ENCODE measurements at regions not wholly inside any gene's neighbourhood (a gene's known extent, or its start where the extent isn't known, plus 50 kb on each side); places are given as distances from the start of the nearest gene placed in this dataset.

DNA sequence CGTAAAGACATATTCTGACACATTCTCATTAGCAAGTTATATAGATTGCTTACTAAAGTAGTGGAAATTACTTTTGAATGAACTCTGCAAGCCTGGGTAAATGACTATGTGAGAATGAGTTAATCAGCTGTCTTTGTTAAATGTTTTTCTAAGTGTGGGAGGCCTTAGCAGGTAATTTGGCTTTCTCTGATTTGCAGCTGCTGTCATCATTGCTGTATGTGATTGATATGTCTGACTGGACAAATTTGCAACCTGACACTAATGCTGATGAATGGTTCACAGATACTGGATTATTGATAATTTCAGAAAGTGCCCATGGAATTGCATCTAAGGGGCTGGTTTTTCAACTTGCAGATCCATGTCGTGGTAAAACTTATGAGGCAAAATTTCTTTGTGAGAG, 372.2 kb upstream of the SGO1 start:
- no peak overlapping the region for H3K4me3 ChIP-seq
- H3K79me2 ChIP-seq (ENCODE audit: control insufficient read depth, insufficient read depth, low read length): no peaks in the 10 kb centered on the region
- FAIRE-seq: no peak
- POLR2A ChIA-PET: no interaction called here
- in situ Hi-C loops (cut with MboI): no loop called here
- H2AFZ ChIP-seq (ENCODE audit: control insufficient read depth, low read depth, low read length): no peak overlapping the region
- CTCF ChIA-PET: no interaction called here
- no TSS peak for BruUV-seq (replicated peaks)
- 50% methylated on average over 2 of the region's 2 CpGs for WGBS (ENCODE audit: insufficient coverage, insufficient replicate concordance, low lambda C conversion rate, missing lambda C conversion rate)
- RAD21 ChIA-PET (ENCODE audit: unreplicated experiment): no interaction called here
- H3K4me1 ChIP-seq (ENCODE audit: control insufficient read depth, insufficient read depth, low read length): no peaks in the 10 kb centered on the region
- H4K20me1 ChIP-seq (ENCODE audit: control insufficient read depth, insufficient read depth): no peaks in the 10 kb centered on the region
- no peak for TF ChIP-seq NFYB (IDR thresholded peaks at IDR 0.05; ENCODE audit: insufficient read depth, low read depth, low read length)
- no peak for TF ChIP-seq TCF12 (IDR thresholded peaks at IDR 0.05; ENCODE audit: low read depth, low read length)
- TF ChIP-seq SPI1 (IDR thresholded peaks at IDR 0.05; ENCODE audit: borderline replicate concordance, insufficient read depth, low read depth, low read length): no peak
- TF ChIP-seq, protein P1, sequence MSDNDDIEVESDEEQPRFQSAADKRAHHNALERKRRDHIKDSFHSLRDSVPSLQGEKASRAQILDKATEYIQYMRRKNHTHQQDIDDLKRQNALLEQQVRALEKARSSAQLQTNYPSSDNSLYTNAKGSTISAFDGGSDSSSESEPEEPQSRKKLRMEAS (IDR thresholded peaks at IDR 0.05; ENCODE audit: low read depth, low read length): no peak
- no peak for TF ChIP-seq EP300 (IDR thresholded peaks at IDR 0.05; ENCODE audit: borderline replicate concordance in 1 of 2, control insufficient read depth in 1 of 2, low read depth in 2 of 2, low read length in 2 of 2)
- TF ChIP-seq RAD51 (IDR thresholded peaks at IDR 0.05): no peak
- TF ChIP-seq, protein P2, sequence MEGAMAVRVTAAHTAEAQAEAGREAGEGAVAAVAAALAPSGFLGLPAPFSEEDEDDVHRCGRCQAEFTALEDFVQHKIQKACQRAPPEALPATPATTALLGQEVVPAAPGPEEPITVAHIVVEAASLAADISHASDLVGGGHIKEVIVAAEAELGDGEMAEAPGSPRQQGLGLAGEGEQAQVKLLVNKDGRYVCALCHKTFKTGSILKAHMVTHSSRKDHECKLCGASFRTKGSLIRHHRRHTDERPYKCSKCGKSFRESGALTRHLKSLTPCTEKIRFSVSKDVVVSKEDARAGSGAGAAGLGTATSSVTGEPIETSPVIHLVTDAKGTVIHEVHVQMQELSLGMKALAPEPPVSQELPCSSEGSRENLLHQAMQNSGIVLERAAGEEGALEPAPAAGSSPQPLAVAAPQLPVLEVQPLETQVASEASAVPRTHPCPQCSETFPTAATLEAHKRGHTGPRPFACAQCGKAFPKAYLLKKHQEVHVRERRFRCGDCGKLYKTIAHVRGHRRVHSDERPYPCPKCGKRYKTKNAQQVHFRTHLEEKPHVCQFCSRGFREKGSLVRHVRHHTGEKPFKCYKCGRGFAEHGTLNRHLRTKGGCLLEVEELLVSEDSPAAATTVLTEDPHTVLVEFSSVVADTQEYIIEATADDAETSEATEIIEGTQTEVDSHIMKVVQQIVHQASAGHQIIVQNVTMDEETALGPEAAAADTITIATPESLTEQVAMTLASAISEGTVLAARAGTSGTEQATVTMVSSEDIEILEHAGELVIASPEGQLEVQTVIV (IDR thresholded peaks at IDR 0.05; ENCODE audit: borderline replicate concordance, partially characterized antibody): no peak
- TF ChIP-seq, protein P3, sequence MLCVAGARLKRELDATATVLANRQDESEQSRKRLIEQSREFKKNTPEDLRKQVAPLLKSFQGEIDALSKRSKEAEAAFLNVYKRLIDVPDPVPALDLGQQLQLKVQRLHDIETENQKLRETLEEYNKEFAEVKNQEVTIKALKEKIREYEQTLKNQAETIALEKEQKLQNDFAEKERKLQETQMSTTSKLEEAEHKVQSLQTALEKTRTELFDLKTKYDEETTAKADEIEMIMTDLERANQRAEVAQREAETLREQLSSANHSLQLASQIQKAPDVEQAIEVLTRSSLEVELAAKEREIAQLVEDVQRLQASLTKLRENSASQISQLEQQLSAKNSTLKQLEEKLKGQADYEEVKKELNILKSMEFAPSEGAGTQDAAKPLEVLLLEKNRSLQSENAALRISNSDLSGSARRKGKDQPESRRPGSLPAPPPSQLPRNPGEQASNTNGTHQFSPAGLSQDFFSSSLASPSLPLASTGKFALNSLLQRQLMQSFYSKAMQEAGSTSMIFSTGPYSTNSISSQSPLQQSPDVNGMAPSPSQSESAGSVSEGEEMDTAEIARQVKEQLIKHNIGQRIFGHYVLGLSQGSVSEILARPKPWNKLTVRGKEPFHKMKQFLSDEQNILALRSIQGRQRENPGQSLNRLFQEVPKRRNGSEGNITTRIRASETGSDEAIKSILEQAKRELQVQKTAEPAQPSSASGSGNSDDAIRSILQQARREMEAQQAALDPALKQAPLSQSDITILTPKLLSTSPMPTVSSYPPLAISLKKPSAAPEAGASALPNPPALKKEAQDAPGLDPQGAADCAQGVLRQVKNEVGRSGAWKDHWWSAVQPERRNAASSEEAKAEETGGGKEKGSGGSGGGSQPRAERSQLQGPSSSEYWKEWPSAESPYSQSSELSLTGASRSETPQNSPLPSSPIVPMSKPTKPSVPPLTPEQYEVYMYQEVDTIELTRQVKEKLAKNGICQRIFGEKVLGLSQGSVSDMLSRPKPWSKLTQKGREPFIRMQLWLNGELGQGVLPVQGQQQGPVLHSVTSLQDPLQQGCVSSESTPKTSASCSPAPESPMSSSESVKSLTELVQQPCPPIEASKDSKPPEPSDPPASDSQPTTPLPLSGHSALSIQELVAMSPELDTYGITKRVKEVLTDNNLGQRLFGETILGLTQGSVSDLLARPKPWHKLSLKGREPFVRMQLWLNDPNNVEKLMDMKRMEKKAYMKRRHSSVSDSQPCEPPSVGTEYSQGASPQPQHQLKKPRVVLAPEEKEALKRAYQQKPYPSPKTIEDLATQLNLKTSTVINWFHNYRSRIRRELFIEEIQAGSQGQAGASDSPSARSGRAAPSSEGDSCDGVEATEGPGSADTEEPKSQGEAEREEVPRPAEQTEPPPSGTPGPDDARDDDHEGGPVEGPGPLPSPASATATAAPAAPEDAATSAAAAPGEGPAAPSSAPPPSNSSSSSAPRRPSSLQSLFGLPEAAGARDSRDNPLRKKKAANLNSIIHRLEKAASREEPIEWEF (IDR thresholded peaks at IDR 0.05; ENCODE audit: insufficient replicate concordance, low read depth, low read length): no peak
- TF ChIP-seq DPF2 (IDR thresholded peaks at IDR 0.05): no peak
- no peak for TF ChIP-seq CBX5 (IDR thresholded peaks at IDR 0.05; ENCODE audit: low read depth)
- no peak for TF ChIP-seq SREBF1 (IDR thresholded peaks at IDR 0.05; ENCODE audit: low read length)
- no peak for TF ChIP-seq SRF (IDR thresholded peaks at IDR 0.05; ENCODE audit: low read depth in 2 of 2, low read length in 2 of 2)
- SMC1A ChIA-PET (ENCODE audit: uncharacterized antibody, unreplicated experiment): no interaction called here
- DNase-seq (ENCODE audit: low read depth, low spot score): no peak
- H3K9ac ChIP-seq (ENCODE audit: control insufficient read depth, insufficient read depth, low read length): no peak overlapping the region
- H3K9me3 ChIP-seq (replicated peaks; ENCODE audit: control insufficient read depth, insufficient read depth, low read length): no peaks in the 10 kb centered on the region
- H3K27ac ChIP-seq (ENCODE audit: control insufficient read depth, insufficient read depth): no peak overlapping the region
- intact Hi-C loops (cut with micrococcal nuclease; ENCODE audit: unreplicated experiment): no loop called here
- H3K36me3 ChIP-seq (ENCODE audit: control insufficient read depth in 2 of 2, insufficient read depth in 2 of 2, low read length in 1 of 2): no peaks in the 10 kb centered on the region
- no peaks in the 10 kb centered on the region for H3K27me3 ChIP-seq (replicated peaks in 1 of 2; ENCODE audit: control insufficient read depth in 2 of 2, insufficient read depth in 2 of 2, low read length in 1 of 2)
- no peak overlapping the region for H3K4me2 ChIP-seq (ENCODE audit: control insufficient read depth, insufficient read depth)
- no peak for ATAC-seq
